H1 (cell line): ENCODE measurements at regions not wholly inside any gene's neighbourhood (a gene's known extent, or its start where the extent isn't known, plus 50 kb on each side); places are given as distances from the start of the nearest gene placed in this dataset.

Source experiments
- BCL11A ChIP-seq, 2 experiments: IDR thresholded peaks; one replicate each; pipeline ENCODE4 v1.6.1; 2011; ENCODE audit warnings: low read depth in 2 of 2, low read length in 2 of 2, mild to moderate bottlenecking in 2 of 2
- CHD1 ChIP-seq: IDR thresholded peaks from 2 replicates; pipeline ENCODE4 v1.6.1; 2012; ENCODE audit warnings: low read depth, low read length, improper control_type of control experiment
- EZH2 ChIP-seq: fragments of 200-600 bp; sonication (generic); IDR thresholded peaks from 2 replicates; pipeline ENCODE4 v1.7.1; 2012; ENCODE audit warnings: low read depth, mild to moderate bottlenecking, moderate library complexity, low read length, inconsistent platforms; ENCODE audit not compliant: severe bottlenecking
- PHF8 ChIP-seq: fragments of 200-600 bp; sonication (generic); conservative IDR thresholded peaks from 2 replicates; pipeline ENCODE4 v1.7.1; 2012; ENCODE audit warnings: low read depth, mild to moderate bottlenecking, inconsistent platforms, low read length, moderate library complexity
- TEAD4 ChIP-seq: IDR thresholded peaks from 2 replicates; pipeline ENCODE4 v1.6.1; 2012; ENCODE audit warnings: low read depth, low read length, inconsistent platforms, mixed read lengths
- TF ChIP-seq, protein P1 (sequence below): fragments of 300-600 bp; sonication (generic); IDR thresholded peaks from 2 replicates; pipeline ENCODE4 v1.7.1; 2012; ENCODE audit warnings: low read length, moderate library complexity, mild to moderate bottlenecking, inconsistent platforms; ENCODE audit not compliant: insufficient replicate concordance
- TF ChIP-seq, protein P2 (sequence below): IDR thresholded peaks from 2 replicates; pipeline ENCODE4 v1.6.1; 2012; ENCODE audit warnings: inconsistent platforms

- TF ChIP-seq, protein P1, sequence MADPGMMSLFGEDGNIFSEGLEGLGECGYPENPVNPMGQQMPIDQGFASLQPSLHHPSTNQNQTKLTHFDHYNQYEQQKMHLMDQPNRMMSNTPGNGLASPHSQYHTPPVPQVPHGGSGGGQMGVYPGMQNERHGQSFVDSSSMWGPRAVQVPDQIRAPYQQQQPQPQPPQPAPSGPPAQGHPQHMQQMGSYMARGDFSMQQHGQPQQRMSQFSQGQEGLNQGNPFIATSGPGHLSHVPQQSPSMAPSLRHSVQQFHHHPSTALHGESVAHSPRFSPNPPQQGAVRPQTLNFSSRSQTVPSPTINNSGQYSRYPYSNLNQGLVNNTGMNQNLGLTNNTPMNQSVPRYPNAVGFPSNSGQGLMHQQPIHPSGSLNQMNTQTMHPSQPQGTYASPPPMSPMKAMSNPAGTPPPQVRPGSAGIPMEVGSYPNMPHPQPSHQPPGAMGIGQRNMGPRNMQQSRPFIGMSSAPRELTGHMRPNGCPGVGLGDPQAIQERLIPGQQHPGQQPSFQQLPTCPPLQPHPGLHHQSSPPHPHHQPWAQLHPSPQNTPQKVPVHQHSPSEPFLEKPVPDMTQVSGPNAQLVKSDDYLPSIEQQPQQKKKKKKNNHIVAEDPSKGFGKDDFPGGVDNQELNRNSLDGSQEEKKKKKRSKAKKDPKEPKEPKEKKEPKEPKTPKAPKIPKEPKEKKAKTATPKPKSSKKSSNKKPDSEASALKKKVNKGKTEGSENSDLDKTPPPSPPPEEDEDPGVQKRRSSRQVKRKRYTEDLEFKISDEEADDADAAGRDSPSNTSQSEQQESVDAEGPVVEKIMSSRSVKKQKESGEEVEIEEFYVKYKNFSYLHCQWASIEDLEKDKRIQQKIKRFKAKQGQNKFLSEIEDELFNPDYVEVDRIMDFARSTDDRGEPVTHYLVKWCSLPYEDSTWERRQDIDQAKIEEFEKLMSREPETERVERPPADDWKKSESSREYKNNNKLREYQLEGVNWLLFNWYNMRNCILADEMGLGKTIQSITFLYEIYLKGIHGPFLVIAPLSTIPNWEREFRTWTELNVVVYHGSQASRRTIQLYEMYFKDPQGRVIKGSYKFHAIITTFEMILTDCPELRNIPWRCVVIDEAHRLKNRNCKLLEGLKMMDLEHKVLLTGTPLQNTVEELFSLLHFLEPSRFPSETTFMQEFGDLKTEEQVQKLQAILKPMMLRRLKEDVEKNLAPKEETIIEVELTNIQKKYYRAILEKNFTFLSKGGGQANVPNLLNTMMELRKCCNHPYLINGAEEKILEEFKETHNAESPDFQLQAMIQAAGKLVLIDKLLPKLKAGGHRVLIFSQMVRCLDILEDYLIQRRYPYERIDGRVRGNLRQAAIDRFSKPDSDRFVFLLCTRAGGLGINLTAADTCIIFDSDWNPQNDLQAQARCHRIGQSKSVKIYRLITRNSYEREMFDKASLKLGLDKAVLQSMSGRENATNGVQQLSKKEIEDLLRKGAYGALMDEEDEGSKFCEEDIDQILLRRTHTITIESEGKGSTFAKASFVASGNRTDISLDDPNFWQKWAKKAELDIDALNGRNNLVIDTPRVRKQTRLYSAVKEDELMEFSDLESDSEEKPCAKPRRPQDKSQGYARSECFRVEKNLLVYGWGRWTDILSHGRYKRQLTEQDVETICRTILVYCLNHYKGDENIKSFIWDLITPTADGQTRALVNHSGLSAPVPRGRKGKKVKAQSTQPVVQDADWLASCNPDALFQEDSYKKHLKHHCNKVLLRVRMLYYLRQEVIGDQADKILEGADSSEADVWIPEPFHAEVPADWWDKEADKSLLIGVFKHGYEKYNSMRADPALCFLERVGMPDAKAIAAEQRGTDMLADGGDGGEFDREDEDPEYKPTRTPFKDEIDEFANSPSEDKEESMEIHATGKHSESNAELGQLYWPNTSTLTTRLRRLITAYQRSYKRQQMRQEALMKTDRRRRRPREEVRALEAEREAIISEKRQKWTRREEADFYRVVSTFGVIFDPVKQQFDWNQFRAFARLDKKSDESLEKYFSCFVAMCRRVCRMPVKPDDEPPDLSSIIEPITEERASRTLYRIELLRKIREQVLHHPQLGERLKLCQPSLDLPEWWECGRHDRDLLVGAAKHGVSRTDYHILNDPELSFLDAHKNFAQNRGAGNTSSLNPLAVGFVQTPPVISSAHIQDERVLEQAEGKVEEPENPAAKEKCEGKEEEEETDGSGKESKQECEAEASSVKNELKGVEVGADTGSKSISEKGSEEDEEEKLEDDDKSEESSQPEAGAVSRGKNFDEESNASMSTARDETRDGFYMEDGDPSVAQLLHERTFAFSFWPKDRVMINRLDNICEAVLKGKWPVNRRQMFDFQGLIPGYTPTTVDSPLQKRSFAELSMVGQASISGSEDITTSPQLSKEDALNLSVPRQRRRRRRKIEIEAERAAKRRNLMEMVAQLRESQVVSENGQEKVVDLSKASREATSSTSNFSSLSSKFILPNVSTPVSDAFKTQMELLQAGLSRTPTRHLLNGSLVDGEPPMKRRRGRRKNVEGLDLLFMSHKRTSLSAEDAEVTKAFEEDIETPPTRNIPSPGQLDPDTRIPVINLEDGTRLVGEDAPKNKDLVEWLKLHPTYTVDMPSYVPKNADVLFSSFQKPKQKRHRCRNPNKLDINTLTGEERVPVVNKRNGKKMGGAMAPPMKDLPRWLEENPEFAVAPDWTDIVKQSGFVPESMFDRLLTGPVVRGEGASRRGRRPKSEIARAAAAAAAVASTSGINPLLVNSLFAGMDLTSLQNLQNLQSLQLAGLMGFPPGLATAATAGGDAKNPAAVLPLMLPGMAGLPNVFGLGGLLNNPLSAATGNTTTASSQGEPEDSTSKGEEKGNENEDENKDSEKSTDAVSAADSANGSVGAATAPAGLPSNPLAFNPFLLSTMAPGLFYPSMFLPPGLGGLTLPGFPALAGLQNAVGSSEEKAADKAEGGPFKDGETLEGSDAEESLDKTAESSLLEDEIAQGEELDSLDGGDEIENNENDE = no peak
- no peak for TF ChIP-seq TEAD4
- TF ChIP-seq BCL11A (IDR thresholded peaks at IDR 0.05; ENCODE audit: low read depth in 2 of 2, low read length in 2 of 2) = no peak
- TF ChIP-seq CHD1 = no peak
- no peak for TF ChIP-seq EZH2
- TF ChIP-seq, protein P2, sequence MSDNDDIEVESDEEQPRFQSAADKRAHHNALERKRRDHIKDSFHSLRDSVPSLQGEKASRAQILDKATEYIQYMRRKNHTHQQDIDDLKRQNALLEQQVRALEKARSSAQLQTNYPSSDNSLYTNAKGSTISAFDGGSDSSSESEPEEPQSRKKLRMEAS = no peak
- no peak for TF ChIP-seq PHF8
Observed at GRCh38 chr14:82776958-82777357, 1243.3 kb upstream of the SEL1L start (continued).
